Limb (tissue), 2 donors: ENCODE measurements at regions not wholly inside any gene's neighbourhood (a gene's known extent, or its start where the extent isn't known, plus 50 kb on each side); places are given as distances from the start of the nearest gene placed in this dataset.

Experiments used
- DNase-seq, 2 donors: peaks; one replicate each; pipeline ENCODE4 v3.0.0-alpha.2; 2016; ENCODE audit errors: extremely low spot score in 2 of 2

DNA sequence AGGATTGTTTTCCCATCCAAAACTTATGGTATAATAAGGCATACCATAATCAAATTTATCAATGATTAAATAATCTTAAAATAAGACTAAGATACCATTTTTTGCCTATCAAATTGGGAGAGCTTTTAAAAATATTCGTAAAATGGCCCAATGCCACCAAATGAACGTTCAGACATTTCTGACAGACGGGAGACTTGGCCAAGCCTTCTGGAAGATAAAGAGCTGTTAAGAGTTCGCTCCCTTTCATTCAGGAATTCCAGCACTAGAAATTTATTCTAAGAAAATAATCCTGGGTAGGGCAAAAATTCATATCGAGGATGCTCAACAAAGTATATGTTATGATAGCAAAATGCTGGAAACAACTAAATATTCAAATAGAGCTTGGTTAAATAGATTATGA lies 85.6 kb upstream of the NEO1 start:
- no peak for DNase-seq

DNA sequence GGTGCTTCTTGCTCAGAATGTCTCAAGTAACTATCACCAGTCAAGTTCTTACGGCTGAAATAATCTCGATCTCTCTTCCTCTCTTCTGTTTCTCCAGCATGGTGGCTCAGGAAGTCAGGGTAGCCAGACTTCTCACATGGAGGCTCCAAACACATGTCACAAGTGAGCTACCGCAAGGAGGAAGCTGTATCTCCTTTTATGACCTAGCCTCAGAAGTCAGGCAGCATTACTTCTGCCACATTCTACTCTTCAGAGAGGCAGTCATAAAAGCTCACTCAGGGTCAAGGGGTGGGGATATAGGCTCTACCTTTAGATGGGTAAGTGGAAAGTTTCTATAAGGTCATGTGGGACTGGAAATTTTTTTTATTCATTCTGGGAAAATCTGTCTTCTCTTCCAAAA lies 86.6 kb upstream of the NEO1 start:
- no peak for DNase-seq

GRCh38 chr15:72964542-72964941 lies 87.7 kb upstream of the NEO1 start:
- DNase-seq: no peak

DNA sequence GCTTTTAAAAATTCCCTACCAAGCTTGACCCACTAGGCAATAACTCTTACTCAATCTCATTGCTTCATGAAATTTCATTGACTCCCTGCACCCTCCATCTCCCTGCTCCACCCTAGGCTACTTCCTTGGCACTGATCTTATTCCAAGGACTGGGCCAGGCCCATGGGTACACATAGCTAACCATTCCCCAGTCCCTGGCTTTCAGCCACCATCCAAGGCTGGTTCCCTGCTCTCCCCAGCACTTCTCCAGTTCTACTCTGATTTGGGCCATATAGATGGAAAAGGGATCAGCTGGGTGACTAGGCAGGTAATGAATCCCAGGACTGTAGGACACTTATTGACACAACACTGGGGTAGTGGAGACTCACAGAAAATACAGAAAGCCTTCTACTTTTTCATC lies 88.1 kb upstream of the NEO1 start:
- no peak for DNase-seq

DNA sequence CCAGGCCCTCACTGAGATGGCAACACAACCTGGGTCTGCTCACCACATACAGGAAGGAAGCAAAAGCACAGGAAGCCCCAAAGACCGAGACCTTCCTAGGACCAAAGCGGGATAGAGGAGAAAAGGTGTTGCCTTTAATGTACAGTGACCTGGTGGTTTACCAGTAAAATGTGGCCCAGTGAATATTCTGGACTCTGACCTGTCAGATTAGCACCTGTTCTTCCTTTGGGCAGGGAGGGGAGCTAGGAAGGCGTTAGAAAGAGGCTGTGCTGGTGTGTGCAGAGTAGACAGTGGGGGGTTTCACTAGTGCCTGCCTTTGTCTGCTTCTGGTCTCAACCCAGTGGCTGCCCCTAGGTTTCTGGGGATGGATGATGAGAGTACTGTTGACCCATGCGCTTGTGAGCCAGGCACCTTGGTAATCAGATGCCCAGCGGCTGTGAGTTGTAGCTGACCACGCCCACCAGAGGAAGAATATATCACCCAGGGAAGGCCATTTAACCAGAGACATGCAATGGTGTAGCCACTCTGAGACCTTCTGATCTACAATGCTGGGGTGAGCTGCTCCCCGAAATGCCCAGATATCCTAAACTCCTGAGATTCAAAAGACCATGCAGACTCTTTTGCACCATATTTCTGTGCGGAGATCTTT lies 90.1 kb upstream of the NEO1 start:
- DNase-seq: no peak

GRCh38 chr15:72961346-72961745 lies 90.9 kb upstream of the NEO1 start:
- no peak for DNase-seq

DNA sequence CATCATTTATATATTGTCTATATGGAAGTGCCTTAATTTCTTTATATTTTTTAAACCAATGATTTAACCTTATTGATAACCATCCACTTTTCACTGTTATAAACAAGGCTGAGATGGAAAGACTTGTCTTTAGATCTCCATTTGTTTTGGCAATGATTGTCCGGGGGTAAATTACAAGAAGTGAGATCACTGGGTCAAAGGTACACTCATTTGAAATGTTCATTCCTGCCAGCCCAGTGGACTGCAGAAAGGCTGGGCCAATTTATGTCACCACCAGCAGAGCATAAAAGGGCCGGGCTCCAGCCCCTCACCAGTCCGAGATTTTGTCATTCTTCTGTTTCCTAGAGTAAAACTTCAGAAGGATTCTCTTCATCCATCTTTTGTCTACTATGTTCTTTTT lies 93.6 kb upstream of the NEO1 start:
- no peak for DNase-seq

- DNase-seq: no peak
Observed at GRCh38 chr15:72953306-72953705, 99.0 kb upstream of the NEO1 start.

DNA sequence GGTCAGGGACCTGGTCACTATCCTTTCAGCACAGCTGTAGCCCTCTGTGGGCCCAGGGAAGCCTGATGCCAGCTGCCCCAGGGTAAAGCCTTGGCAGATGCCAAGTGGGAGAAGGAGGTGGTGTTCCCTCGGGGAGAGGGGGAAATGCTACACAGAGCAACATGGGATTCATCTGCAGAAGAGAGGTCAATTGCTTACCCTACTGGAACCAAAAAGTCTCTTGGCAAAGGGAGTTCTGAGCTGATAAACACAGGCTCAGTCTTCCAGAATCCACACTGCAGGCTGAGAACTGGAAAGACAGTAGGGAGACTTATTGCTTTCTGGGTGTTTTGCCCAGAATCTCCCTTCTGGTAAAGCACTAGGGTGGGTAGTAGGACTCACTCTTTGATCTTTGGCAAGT lies 100.1 kb upstream of the NEO1 start:
- DNase-seq: no peak

GRCh38 chr15:72948662-72949061 lies 103.6 kb upstream of the NEO1 start:
- DNase-seq: no peak

- no peak for DNase-seq
Observed at GRCh38 chr15:72947709-72948108, 104.6 kb upstream of the NEO1 start.

DNA sequence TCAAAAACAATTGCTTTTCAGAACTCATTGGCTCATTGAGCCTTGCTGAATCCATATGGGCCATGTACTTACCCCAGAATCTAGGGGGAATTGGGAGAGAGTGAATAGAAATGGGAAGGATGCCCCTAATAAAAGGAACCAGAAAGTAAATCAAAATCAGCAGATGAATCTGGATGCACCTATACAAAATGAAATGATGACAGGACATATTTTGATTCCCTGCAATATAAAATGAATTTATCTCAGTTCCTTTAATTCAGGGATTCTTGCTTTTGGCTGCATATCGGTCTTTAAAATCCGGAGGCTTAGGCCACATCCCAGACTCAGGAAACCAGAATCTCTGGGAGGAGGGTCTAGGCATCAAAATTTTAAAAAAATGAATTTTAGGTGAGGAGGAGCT lies 107.7 kb upstream of the NEO1 start:
- no peak for DNase-seq

DNA sequence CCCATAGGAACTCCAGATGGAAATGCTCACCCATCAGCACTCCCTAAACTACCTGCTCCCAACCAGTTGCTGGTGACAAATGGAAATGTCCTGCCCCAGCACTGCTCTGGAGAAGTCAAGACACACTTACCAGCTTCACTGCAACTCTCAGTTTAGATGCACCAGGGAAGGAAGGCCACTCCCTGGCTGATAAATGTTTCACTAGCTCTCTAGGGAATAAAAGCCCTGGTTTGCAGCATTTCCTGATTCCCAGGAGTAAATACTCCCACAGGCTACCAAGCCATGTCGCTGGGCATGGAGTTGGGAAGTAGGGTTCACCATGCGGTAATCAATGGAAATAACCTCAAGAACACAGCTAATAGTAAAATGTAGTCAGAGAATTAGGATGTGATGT lies 112.0 kb upstream of the NEO1 start:
- no peak for DNase-seq

DNA sequence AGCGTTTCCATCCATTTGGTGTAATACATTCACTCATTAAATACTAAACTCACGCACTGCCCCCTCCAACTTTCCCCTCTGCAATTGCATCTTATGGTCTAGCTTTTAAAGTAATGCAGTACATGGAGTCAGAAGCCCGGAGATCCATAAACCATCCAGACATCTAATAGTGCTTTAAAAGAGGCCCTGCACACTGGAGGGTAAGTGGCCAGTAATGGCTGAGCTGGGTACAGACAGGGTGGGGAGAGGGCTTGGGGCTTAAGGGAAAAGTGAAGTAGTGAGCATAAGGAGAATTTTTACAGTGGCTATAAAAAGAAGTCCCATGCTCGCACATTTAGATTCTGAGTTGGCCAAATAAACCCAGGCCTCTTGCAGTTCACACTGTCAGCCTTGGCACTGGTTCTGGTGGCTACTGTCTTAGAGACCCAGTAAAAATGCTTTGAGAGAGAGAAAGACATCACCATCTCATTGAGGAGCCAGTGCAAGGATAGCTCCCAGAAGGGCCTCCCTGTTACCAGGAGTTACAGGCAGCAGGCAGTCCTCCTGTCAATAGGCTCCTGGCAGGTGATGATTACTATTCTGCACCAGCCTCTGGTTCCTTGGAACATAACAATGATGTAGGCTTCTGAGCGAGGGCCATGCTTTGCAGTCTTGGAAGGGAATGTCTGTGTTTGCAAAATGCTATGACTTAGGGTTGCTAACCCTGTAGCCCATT lies 112.6 kb upstream of the NEO1 start:
- no peak for DNase-seq

- DNase-seq: no peak
Observed at GRCh38 chr15:72936691-72937679, 115.3 kb upstream of the NEO1 start.

GRCh38 chr15:72936237-72936636 lies 116.0 kb upstream of the NEO1 start:
- no peak for DNase-seq

- no peak for DNase-seq
Observed at GRCh38 chr15:72935521-72935920, 116.7 kb upstream of the NEO1 start.

DNA sequence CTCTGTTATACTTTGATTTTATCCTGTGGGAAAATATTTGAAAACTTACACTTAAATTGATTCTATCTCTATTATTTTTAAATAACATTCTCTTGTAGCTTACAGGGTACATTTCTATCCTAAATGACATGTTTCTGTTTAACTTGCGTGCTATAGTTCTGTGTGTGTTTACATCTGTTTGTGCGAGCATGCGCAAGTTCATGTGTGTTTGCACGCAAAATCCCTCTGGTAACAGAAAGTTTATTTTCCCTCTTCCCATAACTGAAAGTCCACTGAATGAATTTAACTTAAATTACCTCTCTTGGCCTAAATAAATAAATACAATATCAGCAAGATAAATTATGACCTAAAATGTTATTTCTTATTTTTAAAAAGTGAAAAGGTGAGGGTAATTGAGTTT lies 117.3 kb upstream of the NEO1 start:
- no peak for DNase-seq

- no peak for DNase-seq
Observed at GRCh38 chr15:72933976-72934375, 118.3 kb upstream of the NEO1 start.

DNA sequence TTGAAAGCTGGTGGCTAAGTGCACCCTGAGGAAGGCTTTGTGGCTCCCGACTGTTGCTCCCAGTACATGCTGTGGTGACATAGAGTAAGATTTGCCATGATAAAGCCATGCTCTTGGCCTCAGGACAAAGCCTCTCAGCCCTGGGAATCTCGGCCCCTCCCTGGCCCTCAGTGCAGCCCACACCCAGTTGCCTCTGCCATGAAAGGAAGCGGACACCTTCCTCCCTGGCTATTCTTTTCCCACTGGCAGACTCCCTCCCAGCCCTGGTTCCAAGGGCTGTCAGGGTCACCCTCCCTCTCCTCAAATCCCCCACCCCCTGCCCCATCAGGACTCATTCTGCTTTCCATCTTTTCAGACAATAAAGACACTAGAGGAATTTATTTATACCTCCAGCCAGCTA lies 119.8 kb upstream of the NEO1 start:
- DNase-seq: no peak

DNA sequence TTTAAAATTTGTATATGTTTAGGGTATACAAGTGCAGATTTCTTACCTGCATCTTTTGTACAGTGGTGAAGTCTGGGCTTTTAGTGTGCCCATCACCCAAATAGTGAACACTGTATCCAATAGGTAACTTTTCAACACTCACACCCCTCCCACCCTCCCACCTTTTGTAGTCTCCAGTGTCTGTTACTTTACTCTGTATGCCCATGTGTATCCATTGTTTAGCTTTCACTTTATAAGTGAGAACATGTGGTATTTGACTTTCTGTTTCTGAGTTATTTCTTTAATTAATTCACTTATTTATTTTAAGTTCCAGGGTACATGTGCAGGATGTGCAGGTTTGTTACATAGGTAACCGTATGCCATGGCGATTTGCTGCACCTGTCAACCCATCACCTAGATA lies 124.8 kb upstream of the NEO1 start:
- no peak for DNase-seq

- DNase-seq: no peak
Observed at GRCh38 chr15:72925661-72926060, 126.6 kb upstream of the NEO1 start.
